Central memory CD4-positive, alpha-beta T cell (primary cell): ENCODE measurements at regions not wholly inside any gene's neighbourhood (a gene's known extent, or its start where the extent isn't known, plus 50 kb on each side); places are given as distances from the start of the nearest gene placed in this dataset.

Experiments used
- DNase-seq: peaks from one replicate; pipeline ENCODE4 v3.0.0; 2022

GRCh38 chr11:116556483-116556882, 216.3 kb downstream of the BUD13 start:
- no peak for DNase-seq

GRCh38 chr11:116553482-116553881, 219.3 kb downstream of the BUD13 start:
- no peak for DNase-seq

GRCh38 chr11:116551576-116551975, 221.2 kb downstream of the BUD13 start:
- DNase-seq = no peak

- DNase-seq = no peak
Measured at GRCh38 chr11:116548256-116548655, 224.5 kb downstream of the BUD13 start.

GRCh38 chr11:116547571-116547970, 225.2 kb downstream of the BUD13 start:
- no peak for DNase-seq

- DNase-seq = no peak
Measured at GRCh38 chr11:116545912-116546311, 226.9 kb downstream of the BUD13 start.

GRCh38 chr11:116544721-116545120, 228.1 kb downstream of the BUD13 start:
- no peak for DNase-seq

GRCh38 chr11:116543911-116544475, 228.8 kb downstream of the BUD13 start:
- no peak for DNase-seq

GRCh38 chr11:116543099-116543498, 229.7 kb downstream of the BUD13 start:
- no peak for DNase-seq

- no peak for DNase-seq
Measured at GRCh38 chr11:116542406-116542805, 230.4 kb downstream of the BUD13 start.

GRCh38 chr11:116541460-116541859, 231.3 kb downstream of the BUD13 start:
- DNase-seq = no peak

- DNase-seq = no peak
Measured at GRCh38 chr11:116540645-116541304, 232.0 kb downstream of the BUD13 start.

- no peak for DNase-seq
Measured at GRCh38 chr11:116539836-116540418, 232.9 kb downstream of the BUD13 start.

GRCh38 chr11:116539211-116539610, 233.6 kb downstream of the BUD13 start:
- no peak for DNase-seq

- no peak for DNase-seq
Measured at GRCh38 chr11:116538677-116539076, 234.1 kb downstream of the BUD13 start.

- DNase-seq = no peak
Measured at GRCh38 chr11:116537709-116538108, 235.1 kb downstream of the BUD13 start.

- no peak for DNase-seq
Measured at GRCh38 chr11:116537121-116537520, 235.7 kb downstream of the BUD13 start.

GRCh38 chr11:116536416-116536815, 236.4 kb downstream of the BUD13 start:
- DNase-seq = no peak

- no peak for DNase-seq
Measured at GRCh38 chr11:116535994-116536393, 236.8 kb downstream of the BUD13 start.

- no peak for DNase-seq
Measured at GRCh38 chr11:116535120-116535519, 237.7 kb downstream of the BUD13 start.

GRCh38 chr11:116534270-116534975, 238.4 kb downstream of the BUD13 start:
- no peak for DNase-seq

GRCh38 chr11:116533186-116533825, 239.5 kb downstream of the BUD13 start:
- no peak for DNase-seq

- no peak for DNase-seq
Measured at GRCh38 chr11:116532066-116532465, 240.7 kb downstream of the BUD13 start.
